Muscle layer of colon (tissue), 2 donors: ENCODE measurements at regions not wholly inside any gene's neighbourhood (a gene's known extent, or its start where the extent isn't known, plus 50 kb on each side); places are given as distances from the start of the nearest gene placed in this dataset.
A peak's percentile ranks its signal among the peaks of the same experiment; 100 is the strongest.
"Not testable (repeated sequence)": the region's sequence is repeated elsewhere in the genome, so short reads cannot be mapped to it uniquely, and the experiment has no call there.

Experiments used
- H3K27ac ChIP-seq: one replicate; pipeline ENCODE4 v1.7.0; 2013; ENCODE audit warnings: low read depth, mild to moderate bottlenecking, low read length, moderate library complexity
- H3K27me3 ChIP-seq, 2 donors: one replicate each; pipeline ENCODE4 v1.7.0; 2013; ENCODE audit warnings: low read length in 2 of 2, mild to moderate bottlenecking in 2 of 2; ENCODE audit not compliant: insufficient read depth in 2 of 2, control insufficient read depth in 1 of 2
- H3K36me3 ChIP-seq: one replicate; pipeline ENCODE4 v1.7.0; 2013; ENCODE audit warnings: mild to moderate bottlenecking, low read length; ENCODE audit not compliant: insufficient read depth
- H3K4me1 ChIP-seq: one replicate; pipeline ENCODE4 v1.7.0; 2013; ENCODE audit warnings: mild to moderate bottlenecking, low read length; ENCODE audit not compliant: insufficient read depth
- H3K4me3 ChIP-seq, 2 donors: one replicate each; pipeline ENCODE4 v1.7.0; 2013; ENCODE audit warnings: low read length in 2 of 2, low read depth in 1 of 2, mild to moderate bottlenecking in 1 of 2, moderate library complexity in 1 of 2
- H3K9ac ChIP-seq: one replicate; pipeline ENCODE4 v1.7.0; 2013; ENCODE audit warnings: low read length
- H3K9me3 ChIP-seq: one replicate; pipeline ENCODE4 v1.7.0; 2013; ENCODE audit warnings: mild to moderate bottlenecking, low read length
- donor health status: abdominal sarcoma.
- donor health status: Adenocarcinoma of cecum.

GRCh38 chr21:35191128-35191527, 142.0 kb upstream of the RUNX1 start:
- Histone ChIP-seq H3K9ac (no peak overlapping the region), H3K36me3 (no peaks in the 10 kb centered on the region), H3K27me3 (no peaks in the 10 kb centered on the region), H3K27ac (no peak overlapping the region), H3K9me3 (no peaks in the 10 kb centered on the region), H3K4me1 (peaks cover 14% of the 10 kb centered on the region), H3K4me3 (no peak overlapping the region)

- no peak overlapping the region for H3K9ac ChIP-seq
- no peaks in the 10 kb centered on the region for H3K9me3 ChIP-seq
- peaks cover 14% of the 10 kb centered on the region for H3K4me1 ChIP-seq
- H3K36me3 ChIP-seq: no peaks in the 10 kb centered on the region
- H3K27me3 ChIP-seq: no peaks in the 10 kb centered on the region
- H3K4me3 ChIP-seq: no peak overlapping the region
- no peak overlapping the region for H3K27ac ChIP-seq
These were observed 141.1 kb upstream of the RUNX1 start for GRCh38 chr21:35190201-35190701.

DNA sequence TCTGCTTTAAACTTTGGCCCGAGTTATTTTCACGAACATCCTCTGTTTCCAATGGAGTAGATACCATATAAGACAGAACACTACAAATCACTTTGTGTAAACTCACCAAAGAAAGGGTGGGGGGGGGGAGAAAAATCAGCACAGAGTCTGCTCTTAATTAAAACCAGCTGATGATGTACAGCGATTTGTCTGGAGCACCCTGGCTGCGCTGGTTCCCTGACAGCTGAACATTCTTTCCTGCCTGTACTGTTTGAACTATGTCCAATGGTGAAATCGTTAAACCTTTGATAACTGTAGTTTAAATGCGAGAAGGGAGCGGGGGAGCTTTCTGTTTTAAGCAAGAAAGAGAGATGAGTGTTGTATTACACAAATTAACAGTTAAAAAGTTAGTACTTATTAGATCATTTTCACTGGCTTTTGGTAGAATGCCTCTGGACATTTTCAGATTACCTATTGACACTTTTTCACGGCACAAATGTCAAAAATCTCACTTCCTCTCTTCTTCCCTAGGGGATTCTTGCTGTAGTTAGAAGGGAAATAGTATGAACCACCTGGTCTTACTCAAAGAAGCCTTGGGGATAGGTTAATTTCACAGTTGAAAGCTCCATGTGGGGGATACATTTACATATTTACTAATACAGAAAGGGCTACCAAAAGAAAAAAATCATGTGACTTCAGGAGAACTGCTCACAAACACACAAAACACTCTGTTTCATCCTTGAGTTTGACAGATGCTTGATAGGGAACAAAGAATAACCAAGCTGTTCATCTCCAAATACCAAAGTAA, 140.2 kb upstream of the RUNX1 start:
- H3K9me3 ChIP-seq: no peaks in the 10 kb centered on the region
- H3K4me1 ChIP-seq: peaks cover 14% of the 10 kb centered on the region
- H3K27ac ChIP-seq: no peak overlapping the region
- no peaks in the 10 kb centered on the region for H3K36me3 ChIP-seq
- no peaks in the 10 kb centered on the region for H3K27me3 ChIP-seq
- H3K4me3 ChIP-seq: peak overlapping the region in 1 of 2 donors; percentile 6
- no peak overlapping the region for H3K9ac ChIP-seq

- H3K36me3 ChIP-seq, H3K4me3 ChIP-seq, H3K9ac ChIP-seq, H3K4me1 ChIP-seq, H3K27me3 ChIP-seq, H3K27ac ChIP-seq, H3K9me3 ChIP-seq: not testable (repeated sequence)
These were observed 134.3 kb upstream of the RUNX1 start for GRCh38 chr21:35183389-35183788.

DNA sequence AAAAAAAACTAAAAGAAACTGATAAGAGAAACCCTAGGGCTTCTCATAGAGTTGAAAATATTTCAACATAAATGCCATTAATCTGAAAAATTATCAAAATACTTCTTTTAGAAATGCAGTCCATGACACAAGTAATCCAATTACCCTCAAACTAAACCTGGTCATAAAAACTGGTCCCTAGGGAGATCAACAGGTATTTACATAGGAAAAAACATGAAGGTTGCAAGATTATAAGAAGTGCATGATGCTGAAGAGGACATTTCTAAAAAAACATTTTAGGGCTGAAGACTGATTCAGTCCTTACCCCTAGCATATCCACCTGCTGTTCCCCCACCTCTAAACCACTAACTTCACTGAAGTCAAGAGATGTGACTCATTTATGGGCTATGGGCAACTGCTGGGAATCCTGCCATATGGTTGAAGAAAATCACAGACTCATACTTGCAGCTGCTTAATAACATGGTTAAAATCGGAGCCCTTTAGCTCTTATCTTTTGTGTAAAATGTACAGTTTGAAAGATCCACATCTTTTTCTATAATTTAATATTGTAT, 131.0 kb upstream of the RUNX1 start:
- no peaks in the 10 kb centered on the region for H3K36me3 ChIP-seq
- H3K4me3 ChIP-seq: no peak overlapping the region
- H3K9ac ChIP-seq: no peak overlapping the region
- H3K27me3 ChIP-seq: no peaks in the 10 kb centered on the region
- no peaks in the 10 kb centered on the region for H3K4me1 ChIP-seq
- H3K9me3 ChIP-seq: no peaks in the 10 kb centered on the region
- H3K27ac ChIP-seq: no peak overlapping the region

DNA sequence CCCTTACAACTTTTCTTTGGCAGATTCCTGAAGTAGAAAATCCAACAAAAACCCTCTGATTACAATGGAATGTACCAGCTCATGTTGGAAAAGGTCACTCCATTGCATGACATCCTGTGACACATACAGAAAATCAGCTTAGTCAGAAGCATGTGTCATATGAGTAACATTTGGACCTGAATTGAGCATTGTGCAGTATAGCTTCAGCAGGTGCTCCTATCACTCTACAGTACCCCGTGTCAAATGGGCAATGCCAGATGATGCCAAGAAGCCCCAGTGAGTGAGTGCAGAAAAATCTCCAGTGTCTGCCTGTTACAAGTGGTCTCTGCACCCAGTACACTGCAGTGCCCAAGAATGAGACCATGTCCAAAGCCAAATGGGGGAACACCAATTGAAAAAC, 129.7 kb upstream of the RUNX1 start:
- no peaks in the 10 kb centered on the region for H3K27me3 ChIP-seq
- H3K9ac ChIP-seq: no peak overlapping the region
- H3K4me3 ChIP-seq: no peak overlapping the region
- no peaks in the 10 kb centered on the region for H3K4me1 ChIP-seq
- no peak overlapping the region for H3K27ac ChIP-seq
- no peaks in the 10 kb centered on the region for H3K36me3 ChIP-seq
- no peaks in the 10 kb centered on the region for H3K9me3 ChIP-seq

GRCh38 chr21:35178098-35178497, 129.0 kb upstream of the RUNX1 start:
- no peaks in the 10 kb centered on the region for H3K27me3 ChIP-seq
- no peaks in the 10 kb centered on the region for H3K4me1 ChIP-seq
- H3K27ac ChIP-seq: no peak overlapping the region

DNA sequence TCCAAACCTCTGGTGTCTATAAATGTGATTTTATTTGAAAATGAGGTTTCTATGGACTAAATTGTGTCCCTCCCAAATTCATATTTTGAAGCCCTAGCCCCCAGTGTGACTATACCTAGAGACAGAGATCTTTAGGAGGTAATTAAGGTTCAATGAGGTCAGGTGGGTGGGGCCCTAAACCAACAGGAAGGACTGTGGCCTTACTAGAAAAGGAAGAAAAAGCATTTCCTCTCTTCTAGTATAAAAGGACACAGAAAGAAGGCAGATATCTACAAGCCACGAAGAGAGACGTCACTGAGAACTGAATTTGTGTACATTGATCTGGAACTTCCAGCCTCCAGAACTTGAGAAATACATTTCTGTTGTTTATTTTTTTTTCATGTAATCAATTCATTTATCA, 123.1 kb upstream of the RUNX1 start:
- Histone ChIP-seq H3K4me1 (no peaks in the 10 kb centered on the region), H3K9me3 (no peaks in the 10 kb centered on the region), H3K27me3 (no peaks in the 10 kb centered on the region), H3K4me3 (no peak overlapping the region), H3K27ac (no peak overlapping the region), H3K36me3 (no peaks in the 10 kb centered on the region), H3K9ac (no peak overlapping the region)

More at GRCh38 chr21:35178098-35178497, 129.0 kb upstream of the RUNX1 start:
- no peaks in the 10 kb centered on the region for H3K36me3 ChIP-seq
- no peaks in the 10 kb centered on the region for H3K9me3 ChIP-seq
- H3K4me3 ChIP-seq: no peak overlapping the region
- H3K9ac ChIP-seq: no peak overlapping the region

GRCh38 chr21:35171385-35171784, 122.3 kb upstream of the RUNX1 start:
- no peaks in the 10 kb centered on the region for H3K9me3 ChIP-seq
- H3K27ac ChIP-seq: no peak overlapping the region
- no peak overlapping the region for H3K4me3 ChIP-seq
- no peaks in the 10 kb centered on the region for H3K4me1 ChIP-seq
- H3K27me3 ChIP-seq: no peaks in the 10 kb centered on the region
- no peaks in the 10 kb centered on the region for H3K36me3 ChIP-seq
- no peak overlapping the region for H3K9ac ChIP-seq

DNA sequence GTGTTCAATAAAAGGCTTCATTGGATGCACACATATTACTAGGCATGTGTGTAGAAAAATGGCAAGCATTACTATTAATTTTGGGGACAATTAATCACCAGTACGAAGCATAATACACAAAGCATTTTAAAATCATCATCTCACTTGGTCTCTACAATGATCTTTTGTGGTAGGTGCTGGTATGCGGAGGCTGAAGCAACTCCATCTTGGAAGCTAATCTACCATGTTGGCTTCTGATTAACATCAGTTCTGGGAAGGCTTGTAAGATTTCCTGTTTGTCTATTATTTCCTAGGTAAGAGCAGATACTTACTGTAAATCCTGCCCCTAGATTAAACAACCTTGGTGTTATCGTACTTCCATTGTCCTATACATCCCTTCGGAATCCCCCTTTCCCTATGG, 121.7 kb upstream of the RUNX1 start:
- H3K4me1 ChIP-seq: no peaks in the 10 kb centered on the region
- no peak overlapping the region for H3K27ac ChIP-seq
- no peaks in the 10 kb centered on the region for H3K36me3 ChIP-seq
- no peak overlapping the region for H3K4me3 ChIP-seq
- no peak overlapping the region for H3K9ac ChIP-seq
- no peaks in the 10 kb centered on the region for H3K9me3 ChIP-seq
- H3K27me3 ChIP-seq: no peaks in the 10 kb centered on the region

DNA sequence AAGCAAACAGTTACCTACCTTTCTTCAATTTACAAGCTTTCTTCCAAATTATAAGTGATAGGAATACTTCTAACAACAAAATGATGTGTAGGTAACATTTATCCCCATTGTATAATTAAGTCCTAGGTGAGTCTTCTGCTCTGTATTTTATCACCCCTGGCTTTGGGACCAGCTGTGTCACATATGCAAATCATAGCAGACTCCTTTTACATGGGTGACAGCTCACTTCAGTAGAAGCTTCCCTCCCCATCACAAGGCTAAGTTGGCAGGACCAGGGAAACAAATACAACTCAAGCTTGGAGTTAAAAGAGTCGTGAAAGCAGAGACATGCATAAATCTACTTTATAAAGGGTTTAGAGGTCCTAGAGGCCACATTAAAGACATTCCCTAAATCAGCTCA, 121.1 kb upstream of the RUNX1 start:
- Histone ChIP-seq H3K9me3 (peaks cover 2% of the 10 kb centered on the region), H3K4me3 (no peak overlapping the region), H3K36me3 (no peaks in the 10 kb centered on the region), H3K4me1 (no peaks in the 10 kb centered on the region), H3K27me3 (no peaks in the 10 kb centered on the region), H3K27ac (no peak overlapping the region), H3K9ac (no peak overlapping the region)

DNA sequence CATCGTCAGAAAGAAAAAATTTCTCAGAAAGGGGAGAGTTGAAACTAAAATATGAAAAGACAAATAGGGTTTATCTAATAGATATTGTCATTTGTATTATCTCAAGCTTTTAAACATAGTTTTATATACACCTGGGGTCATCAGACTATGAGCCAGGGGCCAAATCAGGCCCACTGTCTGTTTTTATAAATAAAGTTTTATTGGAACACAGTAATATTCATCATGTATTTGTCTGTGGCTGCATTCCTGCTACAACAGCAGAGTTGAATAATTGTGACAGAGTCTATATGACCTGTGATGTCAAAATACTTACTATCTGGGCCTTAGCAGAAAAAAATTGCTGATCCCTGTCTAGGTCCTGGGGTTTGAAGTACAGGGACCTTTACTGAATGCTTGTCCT, 120.5 kb upstream of the RUNX1 start:
- Histone ChIP-seq H3K9ac (no peak overlapping the region), H3K27me3 (no peaks in the 10 kb centered on the region), H3K27ac (no peak overlapping the region), H3K4me1 (no peaks in the 10 kb centered on the region), H3K9me3 (peaks cover 6% of the 10 kb centered on the region), H3K36me3 (no peaks in the 10 kb centered on the region), H3K4me3 (no peak overlapping the region)
